ENCODE measurements at regions not wholly inside any gene's neighbourhood (a gene's known extent, or its start where the extent isn't known, plus 50 kb on each side); places are given as distances from the start of the nearest gene placed in this dataset.

GRCh38 chr5:110094548-110094947 lies 404.8 kb downstream of the MAN2A1 start:
- H2BK20ac ChIP-seq (ENCODE audit: low read depth, low read length) = no peak overlapping the region
- H2BK15ac ChIP-seq (ENCODE audit: low read depth, low read length) = no peak overlapping the region
- no peak overlapping the region for H2BK120ac ChIP-seq (ENCODE audit: low read depth, low read length)
- no peak overlapping the region for H4K5ac ChIP-seq (ENCODE audit: low read depth, low read length)
- ChIA-PET CTCF (no interaction called here), POLR2A (ENCODE audit: unreplicated experiment) (no interaction called here)
- ATAC-seq (ENCODE audit: low read depth) (no peak), DNase-seq (no peak)
- H4K8ac ChIP-seq (ENCODE audit: low read depth in 2 of 2, low read length in 2 of 2) = no peak overlapping the region
- H3K4me1 ChIP-seq (ENCODE audit: control insufficient read depth, insufficient read depth, low read length) = no peaks in the 10 kb centered on the region
- H3K9me3 ChIP-seq (ENCODE audit: control insufficient read depth, insufficient read depth, low read length) = no peaks in the 10 kb centered on the region
- no peak overlapping the region for H4K91ac ChIP-seq (ENCODE audit: insufficient read depth, low read depth, low read length)
- no peak overlapping the region for H3K4me3 ChIP-seq (ENCODE audit: insufficient read depth, low read depth, low read length)
- no peak overlapping the region for H2AK9ac ChIP-seq (replicated peaks; ENCODE audit: low read depth, low read length, poor library complexity)
- no peak overlapping the region for H2AFZ ChIP-seq (replicated peaks; ENCODE audit: low read length, poor library complexity)
- H3K4ac ChIP-seq (ENCODE audit: low read depth, low read length) = no peak overlapping the region
- no peak overlapping the region for H3K56ac ChIP-seq (ENCODE audit: extremely low read depth, insufficient read depth, low read length)
- no peak overlapping the region for H3K18ac ChIP-seq (ENCODE audit: low read depth, low read length)
- no peak overlapping the region for H3K14ac ChIP-seq (replicated peaks; ENCODE audit: low read depth, low read length)
- H3K9ac ChIP-seq (ENCODE audit: low read depth, low read length) = no peak overlapping the region
- no TSS peak for BruUV-seq (replicated peaks)
- H3K4me2 ChIP-seq (ENCODE audit: low read depth, low read length) = no peak overlapping the region
- H3K9me1 ChIP-seq (ENCODE audit: insufficient read depth, low read length) = no peaks in the 10 kb centered on the region
- TF ChIP-seq SMC3 (IDR thresholded peaks at IDR 0.05; ENCODE audit: low read depth, low read length) (no peak), RCOR1 (IDR thresholded peaks at IDR 0.05; ENCODE audit: insufficient replicate concordance, low read length) (no peak), CEBPB (IDR thresholded peaks at IDR 0.05; ENCODE audit: low read depth, low read length) (no peak), USF2 (IDR thresholded peaks at IDR 0.05; ENCODE audit: low read depth, low read length) (no peak), RFX5 (IDR thresholded peaks at IDR 0.05; ENCODE audit: low read depth, low read length) (no peak), RAD21 (IDR thresholded peaks at IDR 0.05; ENCODE audit: low read length) (no peak), BHLHE40 (IDR thresholded peaks at IDR 0.05; ENCODE audit: low read depth, low read length) (no peak), MAZ (IDR thresholded peaks at IDR 0.05; ENCODE audit: borderline replicate concordance, low read depth, low read length) (no peak), POLR2A (IDR thresholded peaks at IDR 0.05; ENCODE audit: low read depth, low read length) (no peak), FOS (IDR thresholded peaks at IDR 0.05; ENCODE audit: low read depth, low read length) (no peak), CHD1 (IDR thresholded peaks at IDR 0.05; ENCODE audit: low read depth, low read length) (no peak), NFE2L2 (IDR thresholded peaks at IDR 0.05; ENCODE audit: low read depth, low read length) (no peak), ELK1 (IDR thresholded peaks at IDR 0.05; ENCODE audit: borderline replicate concordance, low read depth, low read length) (no peak), MAFK (IDR thresholded peaks at IDR 0.05; ENCODE audit: low read depth, low read length) (no peak)
- TF ChIP-seq, protein P1, sequence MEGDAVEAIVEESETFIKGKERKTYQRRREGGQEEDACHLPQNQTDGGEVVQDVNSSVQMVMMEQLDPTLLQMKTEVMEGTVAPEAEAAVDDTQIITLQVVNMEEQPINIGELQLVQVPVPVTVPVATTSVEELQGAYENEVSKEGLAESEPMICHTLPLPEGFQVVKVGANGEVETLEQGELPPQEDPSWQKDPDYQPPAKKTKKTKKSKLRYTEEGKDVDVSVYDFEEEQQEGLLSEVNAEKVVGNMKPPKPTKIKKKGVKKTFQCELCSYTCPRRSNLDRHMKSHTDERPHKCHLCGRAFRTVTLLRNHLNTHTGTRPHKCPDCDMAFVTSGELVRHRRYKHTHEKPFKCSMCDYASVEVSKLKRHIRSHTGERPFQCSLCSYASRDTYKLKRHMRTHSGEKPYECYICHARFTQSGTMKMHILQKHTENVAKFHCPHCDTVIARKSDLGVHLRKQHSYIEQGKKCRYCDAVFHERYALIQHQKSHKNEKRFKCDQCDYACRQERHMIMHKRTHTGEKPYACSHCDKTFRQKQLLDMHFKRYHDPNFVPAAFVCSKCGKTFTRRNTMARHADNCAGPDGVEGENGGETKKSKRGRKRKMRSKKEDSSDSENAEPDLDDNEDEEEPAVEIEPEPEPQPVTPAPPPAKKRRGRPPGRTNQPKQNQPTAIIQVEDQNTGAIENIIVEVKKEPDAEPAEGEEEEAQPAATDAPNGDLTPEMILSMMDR (conservative IDR thresholded peaks at IDR 0.05; ENCODE audit: low read depth, low read length) = no peak
- no peaks in the 10 kb centered on the region for H3K27me3 ChIP-seq (ENCODE audit: control insufficient read depth, insufficient read depth, low read length)
- no peak overlapping the region for H2BK5ac ChIP-seq (ENCODE audit: low read depth, low read length, poor library complexity, severe bottlenecking)
- H3K27ac ChIP-seq (ENCODE audit: insufficient read depth, low read length) = no peak overlapping the region
- H2AK5ac ChIP-seq (ENCODE audit: low read depth, low read length) = no peak overlapping the region
- no peaks in the 10 kb centered on the region for H3K79me1 ChIP-seq (ENCODE audit: low read depth in 1 of 2, low read length in 2 of 2)
- intact Hi-C loops (cut with micrococcal nuclease) = no loop called here
- no peaks in the 10 kb centered on the region for H4K20me1 ChIP-seq (ENCODE audit: insufficient read depth, low read length)
- in situ Hi-C loops (cut with MboI; ENCODE audit: low sequenced_read_pairs) = no loop called here
- H3K23ac ChIP-seq (ENCODE audit: low read depth, low read length) = no peak overlapping the region
- dilution Hi-C loops (cut with HindIII; ENCODE audit: low sequenced_read_pairs, unreplicated experiment) = no loop called here
- H3K36me3 ChIP-seq (ENCODE audit: control insufficient read depth, insufficient read depth, low read length) = no peaks in the 10 kb centered on the region

Data from IMR-90 (cell line).